ENCODE measurements at regions not wholly inside any gene's neighbourhood (a gene's known extent, or its start where the extent isn't known, plus 50 kb on each side); places are given as distances from the start of the nearest gene placed in this dataset.
"Not testable (repeated sequence)": the region's sequence is repeated elsewhere in the genome, so short reads cannot be mapped to it uniquely, and the experiment has no call there.

DNA sequence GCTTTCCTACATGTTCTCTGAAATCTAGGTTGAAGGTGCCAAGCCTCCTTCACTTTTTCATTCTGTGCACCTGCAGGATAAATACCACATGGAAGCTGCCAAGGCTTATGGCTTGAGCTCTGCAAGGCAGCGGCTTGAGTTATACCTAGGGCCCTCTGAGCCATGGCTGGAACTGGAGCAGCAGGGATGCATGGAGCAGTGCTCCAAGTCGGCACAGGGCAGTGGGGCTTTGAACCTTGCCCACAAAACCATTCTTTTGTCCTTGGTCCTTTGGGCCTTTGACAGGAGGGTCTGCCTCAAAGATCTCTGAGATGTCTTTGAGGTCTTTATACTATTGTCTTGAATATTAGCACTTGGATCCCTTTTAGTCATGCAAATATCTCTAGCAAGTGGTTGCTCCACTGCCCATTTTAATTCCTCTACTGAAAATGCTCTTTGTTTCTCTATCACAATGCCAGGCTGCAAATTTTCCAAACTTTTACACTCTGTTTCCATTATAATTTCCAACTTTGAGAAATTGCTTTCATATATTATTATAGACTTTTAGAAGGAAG, 536.2 kb upstream of the KLHL4 start:
- FAIRE-seq: no peak
- no peak overlapping the region for H3K27ac ChIP-seq (ENCODE audit: low read depth in 1 of 3, low read length in 2 of 3)
- no peaks in the 10 kb centered on the region for H3K27me3 ChIP-seq (ENCODE audit: control insufficient read depth in 3 of 3, insufficient read depth in 3 of 3, low read length in 3 of 3)
- H3K9me3 ChIP-seq (ENCODE audit: control insufficient read depth in 2 of 2, insufficient read depth in 1 of 2, low read depth in 1 of 2, low read length in 1 of 2): no peaks in the 10 kb centered on the region
- H3K4me1 ChIP-seq (ENCODE audit: control insufficient read depth in 3 of 3, insufficient read depth in 2 of 3, low read depth in 1 of 3, low read length in 2 of 3): no peaks in the 10 kb centered on the region
- WGBS, 3 donors: 55 to 85% (median 76%) methylated on average over 2 of the region's 2 CpGs
- no peak overlapping the region for H3K4me3 ChIP-seq (ENCODE audit: low read depth in 1 of 3, low read length in 3 of 3)
- no peaks in the 10 kb centered on the region for H3K36me3 ChIP-seq (ENCODE audit: control insufficient read depth in 3 of 3, insufficient read depth in 2 of 3, low read depth in 1 of 3, low read length in 3 of 3)
- no peak for DNase-seq

GRCh38 chrX:86987351-86987750, 530.3 kb upstream of the KLHL4 start:
- 51 to 76% (median 67%) methylated on average over 3 to 4 of the region's 4 CpGs for WGBS, 3 donors
- H3K4me3 ChIP-seq (ENCODE audit: low read depth in 1 of 3, low read length in 3 of 3); DNase-seq; H3K27ac ChIP-seq (ENCODE audit: low read depth in 1 of 3, low read length in 2 of 3); H3K36me3 ChIP-seq (ENCODE audit: control insufficient read depth in 3 of 3, insufficient read depth in 2 of 3, low read depth in 1 of 3, low read length in 3 of 3); H3K27me3 ChIP-seq (ENCODE audit: control insufficient read depth in 3 of 3, insufficient read depth in 3 of 3, low read length in 3 of 3); FAIRE-seq; H3K4me1 ChIP-seq (ENCODE audit: control insufficient read depth in 3 of 3, insufficient read depth in 2 of 3, low read depth in 1 of 3, low read length in 2 of 3); H3K9me3 ChIP-seq (ENCODE audit: control insufficient read depth in 2 of 2, insufficient read depth in 1 of 2, low read depth in 1 of 2, low read length in 1 of 2): not testable (repeated sequence)

GRCh38 chrX:87003031-87003430, 514.6 kb upstream of the KLHL4 start:
- H3K9me3 ChIP-seq (ENCODE audit: control insufficient read depth in 2 of 2, insufficient read depth in 1 of 2, low read depth in 1 of 2, low read length in 1 of 2): no peaks in the 10 kb centered on the region
- H3K4me1 ChIP-seq (ENCODE audit: control insufficient read depth in 3 of 3, insufficient read depth in 2 of 3, low read depth in 1 of 3, low read length in 2 of 3): no peaks in the 10 kb centered on the region
- no peak overlapping the region for H3K27ac ChIP-seq (ENCODE audit: low read depth in 1 of 3, low read length in 2 of 3)
- FAIRE-seq (no peak), DNase-seq (no peak)
- no peak overlapping the region for H3K4me3 ChIP-seq (ENCODE audit: low read depth in 1 of 3, low read length in 3 of 3)
- H3K36me3 ChIP-seq (ENCODE audit: control insufficient read depth in 3 of 3, insufficient read depth in 2 of 3, low read depth in 1 of 3, low read length in 3 of 3): no peaks in the 10 kb centered on the region
- no peaks in the 10 kb centered on the region for H3K27me3 ChIP-seq (ENCODE audit: control insufficient read depth in 3 of 3, insufficient read depth in 3 of 3, low read length in 3 of 3)

- Histone ChIP-seq H3K9me3 (ENCODE audit: control insufficient read depth in 2 of 2, insufficient read depth in 1 of 2, low read depth in 1 of 2, low read length in 1 of 2) (no peaks in the 10 kb centered on the region), H3K36me3 (ENCODE audit: control insufficient read depth in 3 of 3, insufficient read depth in 2 of 3, low read depth in 1 of 3, low read length in 3 of 3) (no peaks in the 10 kb centered on the region), H3K4me3 (ENCODE audit: low read depth in 1 of 3, low read length in 3 of 3) (no peak overlapping the region), H3K27ac (ENCODE audit: low read depth in 1 of 3, low read length in 2 of 3) (no peak overlapping the region), H3K27me3 (ENCODE audit: control insufficient read depth in 3 of 3, insufficient read depth in 3 of 3, low read length in 3 of 3) (no peaks in the 10 kb centered on the region), H3K4me1 (ENCODE audit: control insufficient read depth in 3 of 3, insufficient read depth in 2 of 3, low read depth in 1 of 3, low read length in 2 of 3) (no peaks in the 10 kb centered on the region)
- WGBS, 3 donors: 71 to 87% (median 80%) methylated on average over 3 of the region's 3 CpGs
- no peak for DNase-seq
- no peak for FAIRE-seq
Observed at GRCh38 chrX:87005183-87005582, 512.4 kb upstream of the KLHL4 start.

DNA sequence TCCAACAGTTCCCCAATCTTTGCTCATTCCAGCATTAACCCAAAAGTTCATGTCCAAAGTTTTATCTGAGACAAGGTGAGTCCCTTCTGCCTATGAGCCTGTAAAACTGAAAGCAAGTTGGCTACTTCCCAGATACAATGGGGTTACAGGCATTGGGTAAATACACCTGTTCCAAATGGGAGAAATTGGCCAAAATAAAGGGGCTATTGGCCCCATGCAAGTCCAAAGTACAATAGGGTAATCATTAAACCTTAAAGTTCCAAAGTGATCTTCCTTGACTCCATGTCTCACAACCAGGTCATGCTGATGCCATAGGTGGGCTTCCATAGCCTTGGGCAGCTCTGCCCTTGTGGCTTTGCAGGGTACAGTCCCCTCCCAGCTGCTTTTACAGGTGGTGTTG, 511.7 kb upstream of the KLHL4 start:
- DNase-seq (no peak), FAIRE-seq (no peak)
- H3K4me1 ChIP-seq (ENCODE audit: control insufficient read depth in 3 of 3, insufficient read depth in 2 of 3, low read depth in 1 of 3, low read length in 2 of 3): no peaks in the 10 kb centered on the region
- H3K36me3 ChIP-seq (ENCODE audit: control insufficient read depth in 3 of 3, insufficient read depth in 2 of 3, low read depth in 1 of 3, low read length in 3 of 3): no peaks in the 10 kb centered on the region
- H3K27ac ChIP-seq (ENCODE audit: low read depth in 1 of 3, low read length in 2 of 3): no peak overlapping the region
- no peaks in the 10 kb centered on the region for H3K27me3 ChIP-seq (ENCODE audit: control insufficient read depth in 3 of 3, insufficient read depth in 3 of 3, low read length in 3 of 3)
- H3K9me3 ChIP-seq (ENCODE audit: control insufficient read depth in 2 of 2, insufficient read depth in 1 of 2, low read depth in 1 of 2, low read length in 1 of 2): no peaks in the 10 kb centered on the region
- no peak overlapping the region for H3K4me3 ChIP-seq (ENCODE audit: low read depth in 1 of 3, low read length in 3 of 3)

GRCh38 chrX:87006561-87006960, 511.0 kb upstream of the KLHL4 start:
- no peaks in the 10 kb centered on the region for H3K36me3 ChIP-seq (ENCODE audit: control insufficient read depth in 3 of 3, insufficient read depth in 2 of 3, low read depth in 1 of 3, low read length in 3 of 3)
- H3K27me3 ChIP-seq (ENCODE audit: control insufficient read depth in 3 of 3, insufficient read depth in 3 of 3, low read length in 3 of 3): no peaks in the 10 kb centered on the region
- no peak for DNase-seq
- H3K4me1 ChIP-seq (ENCODE audit: control insufficient read depth in 3 of 3, insufficient read depth in 2 of 3, low read depth in 1 of 3, low read length in 2 of 3): no peaks in the 10 kb centered on the region
- no peak for FAIRE-seq
- H3K27ac ChIP-seq (ENCODE audit: low read depth in 1 of 3, low read length in 2 of 3): no peak overlapping the region
- H3K4me3 ChIP-seq (ENCODE audit: low read depth in 1 of 3, low read length in 3 of 3): no peak overlapping the region
- H3K9me3 ChIP-seq (ENCODE audit: control insufficient read depth in 2 of 2, insufficient read depth in 1 of 2, low read depth in 1 of 2, low read length in 1 of 2): no peaks in the 10 kb centered on the region

DNA sequence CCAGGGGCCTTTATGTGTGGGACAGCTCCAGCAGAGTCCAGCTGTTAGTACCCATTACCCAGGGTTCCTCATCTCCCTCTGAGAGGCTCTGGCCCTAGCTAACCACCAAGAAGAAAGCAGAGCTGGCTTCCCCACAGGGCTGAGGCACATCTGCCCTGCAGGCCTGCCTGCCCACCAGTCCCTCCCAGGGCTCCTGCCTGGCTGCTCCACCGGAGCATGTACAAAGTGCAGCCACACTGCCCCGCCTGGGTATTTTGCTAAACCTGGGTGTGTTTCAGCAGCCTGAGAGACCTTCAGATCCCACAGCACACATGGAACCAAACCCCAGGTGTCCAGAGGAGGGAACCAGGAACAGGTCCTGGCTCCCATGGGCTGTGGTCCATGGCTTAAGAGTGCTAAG, 500.4 kb upstream of the KLHL4 start:
- no peaks in the 10 kb centered on the region for H3K4me1 ChIP-seq (ENCODE audit: control insufficient read depth in 3 of 3, insufficient read depth in 2 of 3, low read depth in 1 of 3, low read length in 2 of 3)
- H3K36me3 ChIP-seq (ENCODE audit: control insufficient read depth in 3 of 3, insufficient read depth in 2 of 3, low read depth in 1 of 3, low read length in 3 of 3): no peaks in the 10 kb centered on the region
- 57 to 92% (median 61%) methylated on average over 2 of the region's 2 CpGs for WGBS, 3 donors
- no peak overlapping the region for H3K27ac ChIP-seq (ENCODE audit: low read depth in 1 of 3, low read length in 2 of 3)
- no peaks in the 10 kb centered on the region for H3K9me3 ChIP-seq (ENCODE audit: control insufficient read depth in 2 of 2, insufficient read depth in 1 of 2, low read depth in 1 of 2, low read length in 1 of 2)
- DNase-seq (no peak), FAIRE-seq (no peak)
- H3K27me3 ChIP-seq (ENCODE audit: control insufficient read depth in 3 of 3, insufficient read depth in 3 of 3, low read length in 3 of 3): no peaks in the 10 kb centered on the region
- H3K4me3 ChIP-seq (ENCODE audit: low read depth in 1 of 3, low read length in 3 of 3): no peak overlapping the region

GRCh38 chrX:87033115-87033514, 484.5 kb upstream of the KLHL4 start:
- DNase-seq; FAIRE-seq; H3K4me3 ChIP-seq (ENCODE audit: low read depth in 1 of 3, low read length in 3 of 3); H3K36me3 ChIP-seq (ENCODE audit: control insufficient read depth in 3 of 3, insufficient read depth in 2 of 3, low read depth in 1 of 3, low read length in 3 of 3); H3K4me1 ChIP-seq (ENCODE audit: control insufficient read depth in 3 of 3, insufficient read depth in 2 of 3, low read depth in 1 of 3, low read length in 2 of 3); H3K27ac ChIP-seq (ENCODE audit: low read depth in 1 of 3, low read length in 2 of 3); H3K9me3 ChIP-seq (ENCODE audit: control insufficient read depth in 2 of 2, insufficient read depth in 1 of 2, low read depth in 1 of 2, low read length in 1 of 2); H3K27me3 ChIP-seq (ENCODE audit: control insufficient read depth in 3 of 3, insufficient read depth in 3 of 3, low read length in 3 of 3): not testable (repeated sequence)
- whole genome bisulfite sequencing, 3 donors: 85 to 97% (median 96%) methylated on average over 12 to 25 of the region's 25 CpGs

- no peaks in the 10 kb centered on the region for H3K27me3 ChIP-seq (ENCODE audit: control insufficient read depth in 3 of 3, insufficient read depth in 3 of 3, low read length in 3 of 3)
- DNase-seq (no peak), FAIRE-seq (no peak)
- no peak overlapping the region for H3K27ac ChIP-seq (ENCODE audit: low read depth in 1 of 3, low read length in 2 of 3)
- H3K4me3 ChIP-seq (ENCODE audit: low read depth in 1 of 3, low read length in 3 of 3): no peak overlapping the region
- WGBS, 3 donors: 71 to 87% (median 86%) methylated on average over 4 of the region's 4 CpGs
- H3K36me3 ChIP-seq (ENCODE audit: control insufficient read depth in 3 of 3, insufficient read depth in 2 of 3, low read depth in 1 of 3, low read length in 3 of 3): no peaks in the 10 kb centered on the region
- peaks cover 0 to 3% of the 10 kb centered on the region in 2 donors for H3K9me3 ChIP-seq (ENCODE audit: control insufficient read depth in 2 of 2, insufficient read depth in 1 of 2, low read depth in 1 of 2, low read length in 1 of 2)
- no peaks in the 10 kb centered on the region for H3K4me1 ChIP-seq (ENCODE audit: control insufficient read depth in 3 of 3, insufficient read depth in 2 of 3, low read depth in 1 of 3, low read length in 2 of 3)
Observed at GRCh38 chrX:87045352-87045751, 472.2 kb upstream of the KLHL4 start.

Data from small intestine (tissue), 7 donors.